HG02973 (cell line): ENCODE measurements at regions not wholly inside any gene's neighbourhood (a gene's known extent, or its start where the extent isn't known, plus 50 kb on each side); places are given as distances from the start of the nearest gene placed in this dataset.
"Not testable (repeated sequence)": the region's sequence is repeated elsewhere in the genome, so short reads cannot be mapped to it uniquely, and the experiment has no call there.

ENCODE experiments used
- ATAC-seq: cut with Tn5 transposase; IDR thresholded peaks from one replicate; pipeline ENCODE4 v1.9.1; 2021; ENCODE audit warnings: moderate library complexity; ENCODE audit not compliant: unreplicated experiment

DNA sequence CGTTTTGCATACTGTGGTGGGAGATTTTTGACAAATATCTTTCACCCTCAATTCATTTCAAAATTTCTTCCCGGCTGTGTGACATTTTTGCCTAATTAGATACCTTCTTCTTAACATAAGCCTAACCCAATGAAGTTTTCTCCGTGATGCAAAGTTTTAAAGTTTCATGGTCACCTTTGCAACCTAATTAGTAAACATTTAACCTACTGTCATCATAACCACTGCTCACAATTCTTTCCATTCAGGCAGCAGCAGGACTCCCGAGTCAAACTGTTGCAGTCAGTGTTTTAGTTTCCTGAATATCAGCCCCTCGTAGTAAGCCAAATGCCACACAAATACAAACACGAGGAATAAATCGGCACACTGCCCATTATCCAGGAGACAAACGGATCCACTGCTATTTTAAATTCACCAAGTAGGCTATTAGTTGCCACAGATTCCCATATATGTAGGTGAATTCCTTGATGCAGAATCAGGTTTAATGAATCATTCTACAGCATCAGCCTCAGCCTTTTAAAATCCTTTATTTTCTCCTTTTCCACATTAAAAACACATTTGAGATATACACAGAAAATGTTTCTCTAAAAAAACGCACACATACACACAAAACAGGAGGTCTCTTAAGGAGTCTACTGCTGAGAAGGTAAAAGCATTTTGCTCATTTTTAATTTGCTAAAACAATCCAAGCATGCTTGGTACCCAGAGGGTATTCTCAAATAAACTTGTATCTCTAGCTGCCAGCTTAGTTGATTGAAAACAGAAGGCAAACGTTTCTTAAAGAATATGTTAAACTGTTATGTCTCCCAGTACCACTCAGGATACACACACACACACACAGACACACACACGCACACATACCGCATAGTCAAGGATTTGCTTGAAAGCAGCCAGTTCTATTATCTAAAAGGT is 106.5 kb upstream of the KCTD1 start:
- ATAC-seq, result no peak

DNA sequence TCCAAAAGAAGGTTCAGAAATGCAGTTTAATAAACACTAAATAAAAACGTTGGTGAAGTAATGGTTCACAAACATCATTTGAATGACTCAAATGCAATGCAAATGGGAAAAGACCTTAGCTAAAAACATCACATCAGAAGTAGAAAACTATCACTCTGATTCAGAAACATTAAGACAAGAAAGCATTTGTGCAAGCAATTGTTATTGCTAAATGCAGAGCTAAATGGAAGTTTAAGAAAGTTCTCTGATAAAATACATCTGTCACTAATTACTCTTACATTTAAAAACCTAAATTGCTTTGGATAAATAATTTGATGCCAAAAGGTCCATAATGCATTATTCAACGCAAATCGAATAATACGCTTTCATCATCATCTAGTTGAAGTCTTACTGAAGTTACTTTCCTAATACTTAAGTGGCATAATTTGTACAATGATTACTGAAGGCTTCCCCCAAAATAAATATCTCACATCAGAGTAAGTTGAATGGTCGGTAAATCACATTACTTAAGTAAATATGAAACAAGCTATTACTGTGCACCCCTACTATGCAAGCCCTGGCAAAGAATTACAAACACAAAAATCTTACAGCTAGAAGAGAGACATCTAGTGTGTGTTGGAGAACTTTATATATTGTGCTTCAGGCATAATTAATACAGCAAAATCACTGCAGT is 105.7 kb upstream of the KCTD1 start:
- ATAC-seq, result no peak

DNA sequence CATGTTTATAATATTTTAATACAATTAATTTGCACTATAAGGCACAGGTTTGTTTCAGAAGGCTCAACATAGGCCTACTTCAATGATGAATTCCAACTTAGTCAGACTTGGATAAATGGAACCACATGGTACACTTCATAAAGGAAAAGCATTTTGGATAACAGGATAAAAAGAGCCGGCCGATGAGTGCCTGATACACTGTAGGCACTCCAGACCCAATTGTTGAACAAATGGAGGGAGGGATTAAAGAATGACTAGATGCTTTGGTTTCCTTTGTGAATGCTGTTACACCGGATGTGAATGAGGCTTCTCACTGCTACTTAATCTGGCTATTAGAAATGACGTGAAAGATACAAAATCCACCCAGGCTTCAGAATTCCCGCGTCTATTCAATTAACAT is 104.1 kb upstream of the KCTD1 start:
- no peak for ATAC-seq

DNA sequence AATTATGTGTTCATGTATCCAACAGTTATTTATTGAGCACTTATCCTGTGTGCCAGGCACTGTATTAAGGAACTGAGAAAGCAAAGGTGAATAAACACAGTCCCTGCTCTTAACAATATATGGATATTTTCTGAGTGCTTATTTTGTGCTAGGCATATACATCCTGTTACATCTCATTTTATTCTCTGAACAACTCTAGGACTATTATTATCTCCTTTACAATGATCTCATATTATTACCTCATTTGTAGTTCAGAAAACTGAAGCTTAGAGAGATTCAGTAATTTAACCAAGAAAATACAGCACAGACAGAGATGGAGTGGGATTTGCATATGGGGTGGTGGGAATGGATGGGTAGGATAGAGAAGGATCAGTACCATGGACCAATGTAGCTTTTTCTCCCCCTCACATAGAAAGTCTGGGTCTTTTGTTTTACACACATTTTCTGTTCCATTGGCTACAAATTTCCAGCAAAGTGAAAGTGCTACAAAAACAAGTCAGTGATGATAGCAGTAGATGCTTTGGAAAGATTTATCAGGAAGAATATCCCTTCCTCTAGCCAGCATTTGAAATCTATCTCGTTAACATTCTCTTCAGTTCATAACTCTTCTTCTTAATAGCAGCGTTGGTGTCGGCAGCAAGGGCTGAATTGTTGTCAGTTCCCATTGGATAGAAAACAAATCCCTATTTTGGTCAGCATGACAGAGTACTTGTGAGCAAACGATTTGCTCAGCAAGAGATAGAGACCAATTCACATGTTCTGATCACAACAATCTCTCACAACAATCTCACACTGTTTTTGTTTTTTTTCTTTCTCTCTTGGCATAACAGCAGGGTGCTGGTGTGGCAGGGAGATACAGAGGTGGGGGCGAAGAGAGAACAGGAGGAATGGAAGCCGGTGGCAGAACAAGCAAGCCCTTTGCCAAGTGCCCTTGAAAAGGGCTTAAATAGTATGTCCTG is 102.2 kb upstream of the KCTD1 start:
- ATAC-seq, result no peak

DNA sequence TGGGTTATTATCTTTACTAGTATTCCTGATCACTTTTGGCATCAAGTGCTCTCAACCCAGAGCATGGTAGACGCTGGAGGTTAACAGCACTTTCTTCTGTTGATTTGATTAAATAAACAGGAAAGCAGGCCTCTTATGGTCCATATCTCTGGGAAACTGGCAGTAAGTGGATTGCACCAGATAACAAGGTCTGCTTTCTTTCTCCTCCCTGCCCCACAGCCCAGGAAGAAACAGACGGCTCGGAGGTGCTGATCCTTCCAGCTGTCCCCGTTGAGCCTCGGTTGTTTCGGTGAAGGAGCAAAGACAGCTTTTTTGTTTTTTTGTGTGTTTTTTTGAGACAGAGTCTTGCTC is 100.8 kb upstream of the KCTD1 start:
- no peak for ATAC-seq

DNA sequence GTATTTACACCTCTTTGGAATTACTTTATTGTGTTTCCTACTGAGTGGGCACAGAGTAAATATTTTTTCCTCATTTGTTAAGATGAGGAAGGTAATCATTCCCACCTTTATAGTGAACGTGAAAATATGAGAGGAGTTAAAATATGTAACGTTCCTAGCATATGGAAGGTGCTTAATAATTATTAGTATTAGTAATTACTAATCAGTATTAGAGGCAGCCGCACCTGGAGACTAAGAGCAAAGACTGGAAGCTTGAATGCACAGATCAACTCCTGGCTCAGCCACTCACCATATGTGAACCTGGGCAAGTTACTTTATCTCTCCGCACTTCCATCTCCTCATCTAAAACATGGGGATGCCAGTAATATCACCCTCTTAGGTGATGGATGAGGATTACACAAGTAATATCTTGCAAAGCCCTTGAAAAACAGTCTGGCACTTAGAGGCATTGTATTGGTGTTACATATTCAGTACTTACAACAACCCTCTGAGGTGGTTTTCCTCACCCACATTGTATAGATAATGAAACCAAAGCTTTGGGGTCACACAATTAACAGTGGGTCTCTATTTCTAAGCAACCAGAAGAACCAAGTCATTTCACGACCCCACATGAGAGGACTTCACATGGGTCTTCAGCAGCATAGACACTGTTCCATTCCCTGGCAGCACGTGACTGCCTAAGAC is 100.3 kb upstream of the KCTD1 start:
- ATAC-seq, result no peak

DNA sequence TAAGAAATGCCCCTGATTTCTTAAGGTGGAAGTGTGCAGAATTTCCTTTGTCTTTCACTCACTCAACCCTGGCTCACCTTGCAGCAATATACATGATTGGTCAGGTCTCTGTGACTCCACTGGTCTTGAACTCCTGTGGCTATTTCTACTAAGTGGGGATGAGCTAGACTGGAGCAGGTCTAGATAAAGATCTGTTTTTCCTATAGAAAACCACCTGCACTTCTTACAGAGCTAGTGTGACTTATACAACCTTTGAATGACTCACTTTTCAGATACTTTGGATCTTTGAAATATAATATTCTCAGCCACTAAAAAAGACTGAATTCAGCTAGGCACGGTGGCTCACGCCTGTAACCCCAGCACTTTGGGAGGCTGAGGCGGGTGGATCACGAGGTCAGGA is 98.5 kb upstream of the KCTD1 start:
- ATAC-seq, result no peak

DNA sequence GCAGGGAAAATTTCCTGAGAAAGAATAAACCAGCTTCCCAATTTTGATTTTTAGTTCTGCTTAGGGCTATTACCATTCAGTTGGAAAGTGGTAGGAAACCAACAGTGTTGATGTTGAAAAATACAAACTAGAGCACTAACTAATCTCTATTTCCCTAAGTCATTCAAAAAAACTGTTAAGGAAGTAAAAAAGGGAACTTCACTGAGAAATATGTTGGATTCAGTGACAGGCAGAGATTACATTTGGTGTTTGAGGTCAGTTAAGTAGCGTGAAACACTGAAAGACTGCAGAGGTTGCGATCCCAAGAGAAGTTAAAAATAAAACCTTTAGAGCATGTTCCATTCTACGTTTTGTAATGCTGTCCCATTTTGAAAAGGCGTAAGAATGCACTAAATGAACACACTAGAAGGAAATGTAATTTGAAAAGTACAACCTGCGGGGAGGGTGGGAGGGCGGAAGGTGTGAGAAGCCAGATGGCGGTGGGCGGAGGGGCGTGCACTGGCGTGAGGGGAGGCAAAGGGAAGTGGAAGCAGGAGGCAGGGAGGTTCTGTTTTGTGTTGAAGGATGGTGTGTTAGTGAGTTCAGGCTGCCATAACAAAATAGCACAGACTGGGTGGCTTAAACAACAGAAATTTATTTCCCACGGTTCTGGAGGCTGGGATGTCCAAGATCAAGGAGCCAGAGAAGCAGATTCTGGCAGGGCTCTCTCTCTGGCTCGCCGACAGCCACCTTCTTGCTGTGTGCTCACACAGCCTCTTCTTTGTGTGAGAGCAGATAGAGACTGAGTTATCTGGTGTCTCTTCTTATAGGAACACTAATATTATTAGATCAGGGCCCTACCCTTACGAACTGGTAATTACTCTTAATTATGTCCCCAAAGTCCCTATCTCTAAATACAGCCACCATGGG is 94.3 kb upstream of the KCTD1 start:
- no peak for ATAC-seq

DNA sequence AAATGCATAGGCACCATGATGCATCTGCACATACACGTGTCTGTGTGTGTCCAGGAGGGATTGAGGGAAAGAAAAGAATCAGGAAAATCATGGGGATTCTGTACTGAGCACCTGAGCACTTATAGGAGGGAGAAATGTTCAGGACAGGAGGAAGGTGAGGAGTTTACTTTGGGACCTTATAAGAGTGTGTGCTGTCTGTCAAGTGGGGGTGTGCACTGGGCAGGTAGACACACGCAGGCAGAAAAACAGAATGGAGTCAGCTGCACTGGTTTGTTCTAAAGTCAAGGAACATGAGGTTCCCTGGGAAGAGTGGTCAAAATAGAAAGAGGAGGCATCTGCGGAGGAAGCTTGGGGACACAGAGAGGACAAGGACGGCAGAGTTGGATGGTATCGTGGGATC is 92.2 kb upstream of the KCTD1 start:
- ATAC-seq, result no peak

DNA sequence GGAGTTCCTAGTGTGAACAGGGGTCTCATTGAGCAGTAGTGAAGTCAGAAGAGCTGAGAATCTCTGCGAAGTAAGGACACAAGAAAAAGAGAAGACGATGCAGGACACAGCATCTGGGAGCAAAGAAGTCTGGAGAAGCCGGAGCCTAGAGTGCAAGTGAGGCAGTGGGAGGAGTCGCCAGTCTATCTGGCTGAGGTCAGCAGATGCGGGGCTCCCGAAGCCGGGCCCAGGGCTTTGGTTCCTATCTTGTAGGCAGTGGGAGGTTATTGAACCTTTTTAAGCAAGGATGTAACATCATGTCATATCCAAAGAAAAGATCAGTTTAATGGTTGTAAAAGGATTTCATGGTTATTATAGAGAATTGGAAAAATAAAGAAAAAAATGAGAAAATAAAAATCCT is 90.8 kb upstream of the KCTD1 start:
- no peak for ATAC-seq

DNA sequence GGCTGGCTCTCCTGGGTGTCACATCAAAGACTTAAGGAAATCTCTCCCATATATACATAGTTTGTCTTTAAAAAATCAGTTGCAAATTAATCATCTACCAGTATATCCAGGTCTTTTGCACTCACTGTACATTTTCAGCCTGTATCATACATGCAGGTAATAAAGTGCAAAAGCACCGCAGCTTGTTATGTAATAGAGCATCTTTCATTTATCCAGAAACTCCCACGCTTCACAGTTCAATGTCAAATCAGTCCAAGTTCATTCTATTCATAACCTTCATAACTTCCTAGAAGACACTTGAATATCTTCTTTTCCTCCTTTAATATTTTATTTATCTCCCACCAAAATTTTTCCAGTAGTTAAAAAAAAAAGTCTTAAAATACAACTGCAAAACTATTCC is 89.6 kb upstream of the KCTD1 start:
- no peak for ATAC-seq

DNA sequence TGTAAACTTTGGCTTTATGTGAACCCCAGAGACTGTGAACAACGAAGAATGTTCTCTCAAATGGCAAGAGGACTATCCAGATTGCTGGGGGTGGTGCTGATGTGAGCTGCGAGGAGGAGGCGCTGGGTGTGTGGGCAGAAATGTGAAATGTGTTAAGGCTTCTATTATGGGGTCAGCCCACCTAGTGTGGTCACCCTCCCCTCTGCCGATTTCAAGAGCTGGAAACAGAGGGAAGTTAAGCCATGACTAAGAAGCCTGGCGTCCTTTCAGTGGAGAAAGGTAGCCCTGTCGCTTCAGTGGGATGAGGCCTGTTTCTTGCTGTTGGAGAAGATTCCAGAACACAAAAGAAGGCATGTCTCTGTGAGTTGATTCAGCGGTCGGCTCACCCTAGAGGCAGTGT is 89.0 kb upstream of the KCTD1 start:
- ATAC-seq, result no peak

DNA sequence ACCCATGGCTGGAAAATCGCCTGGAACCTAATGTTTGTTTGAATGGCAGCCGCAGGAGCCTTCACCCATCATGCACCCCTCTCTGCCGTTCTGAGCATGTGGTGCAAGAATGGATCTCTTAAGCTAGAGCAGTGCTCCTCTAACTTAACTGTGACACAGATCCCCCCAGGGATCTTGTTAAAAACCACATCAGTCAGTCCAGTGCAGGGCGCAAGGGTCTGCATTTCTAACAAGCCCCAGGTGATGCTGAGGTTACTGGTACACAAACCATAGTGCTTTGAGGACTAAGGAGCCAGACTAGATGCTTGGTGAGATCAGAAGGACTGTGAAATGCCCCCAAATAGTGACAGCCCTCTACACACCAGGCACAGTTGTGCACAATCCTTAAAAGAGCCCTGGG is 87.1 kb upstream of the KCTD1 start:
- ATAC-seq, result no peak

DNA sequence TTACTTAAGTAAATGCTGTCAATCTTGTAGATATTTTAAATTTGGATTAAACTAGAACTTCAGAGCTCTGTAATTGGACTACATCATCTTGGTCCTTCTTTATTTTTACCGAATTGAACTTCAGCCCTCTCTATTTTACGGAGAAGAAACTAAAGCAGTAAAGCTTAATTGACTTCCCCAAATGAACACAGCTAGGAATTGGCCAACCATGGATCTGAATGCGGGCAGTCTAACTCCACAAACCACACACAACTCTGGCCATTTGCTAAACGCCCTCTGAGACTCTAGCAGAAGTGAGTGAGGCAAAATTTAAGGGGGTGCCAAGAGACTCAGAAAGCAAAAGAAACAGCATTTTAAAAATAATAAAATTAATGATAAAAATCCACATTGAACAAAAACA is 86.3 kb upstream of the KCTD1 start:
- no peak for ATAC-seq

DNA sequence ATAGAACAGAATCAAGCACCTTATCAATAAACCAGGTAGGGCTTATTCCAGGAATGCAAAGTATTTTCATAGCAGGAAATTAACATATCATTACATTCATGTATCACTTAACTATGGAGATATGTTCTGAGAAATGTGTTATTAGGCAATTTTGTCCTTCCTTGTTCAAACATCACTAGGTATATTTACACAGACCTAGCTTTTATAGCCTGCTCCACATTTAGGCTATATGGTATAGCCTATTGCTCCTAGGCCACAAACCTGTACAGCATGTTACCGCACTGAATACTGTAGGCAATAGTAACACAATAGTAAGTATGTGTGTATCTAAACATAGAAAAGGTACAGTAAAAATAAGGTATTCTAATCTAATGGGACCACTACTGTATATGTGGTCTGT is 82.8 kb upstream of the KCTD1 start:
- no peak for ATAC-seq

DNA sequence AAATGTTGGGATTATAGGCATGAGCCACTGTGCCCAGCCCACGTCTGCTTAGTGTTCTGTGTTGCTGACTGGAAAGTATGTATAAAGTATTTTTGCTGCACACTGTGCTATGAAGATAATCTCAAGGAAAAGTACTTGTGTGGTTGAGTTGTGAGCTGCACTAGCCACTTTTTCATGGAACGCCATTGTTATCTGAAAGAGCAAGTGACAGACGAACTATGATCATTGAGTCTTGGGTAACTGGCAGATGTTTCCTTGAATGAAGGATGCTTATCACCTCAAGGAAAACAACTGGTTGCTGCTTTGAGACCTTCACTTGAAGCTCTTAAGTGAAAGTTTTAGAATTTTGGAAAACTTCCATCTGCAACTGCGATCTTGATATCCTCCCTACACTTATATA is 82.2 kb upstream of the KCTD1 start:
- no peak for ATAC-seq

DNA sequence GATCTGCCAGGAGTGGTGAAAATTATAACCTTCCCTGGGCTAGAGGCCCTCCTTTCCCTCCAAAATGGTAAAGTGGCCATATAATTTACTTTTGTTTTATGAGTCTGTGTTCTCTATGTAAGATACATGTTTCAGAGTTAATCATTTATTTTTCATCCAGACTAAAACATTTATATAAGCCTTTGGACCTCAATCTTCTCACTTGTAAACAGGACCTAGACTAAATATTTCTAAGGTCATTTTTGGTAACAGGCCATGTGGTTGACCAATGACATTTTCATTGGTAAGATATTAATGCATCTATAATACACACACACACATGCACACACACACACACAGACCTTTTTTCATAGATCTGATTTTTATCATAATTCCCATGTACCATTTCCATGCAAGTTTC is 79.7 kb upstream of the KCTD1 start:
- ATAC-seq, result no peak

DNA sequence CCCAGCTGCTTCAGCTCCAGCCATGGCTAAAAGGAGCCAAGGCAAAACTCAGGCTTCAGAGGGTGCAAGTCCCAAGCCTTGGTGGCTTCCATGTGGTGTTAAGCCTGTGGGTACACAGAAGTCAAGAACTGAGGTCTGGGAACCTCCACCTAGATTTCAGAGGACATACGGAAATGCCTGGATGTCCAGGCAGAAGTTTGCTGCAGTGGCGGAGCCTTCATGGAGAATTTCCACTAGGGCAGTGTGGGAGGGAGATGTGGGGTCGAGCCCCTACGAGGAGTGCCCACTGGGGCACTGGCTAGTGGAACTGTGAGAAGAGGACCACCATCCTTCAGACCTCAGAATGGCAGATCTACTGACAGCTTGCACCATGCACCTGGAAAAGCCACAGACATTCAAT is 76.1 kb upstream of the KCTD1 start:
- ATAC-seq, result no peak

DNA sequence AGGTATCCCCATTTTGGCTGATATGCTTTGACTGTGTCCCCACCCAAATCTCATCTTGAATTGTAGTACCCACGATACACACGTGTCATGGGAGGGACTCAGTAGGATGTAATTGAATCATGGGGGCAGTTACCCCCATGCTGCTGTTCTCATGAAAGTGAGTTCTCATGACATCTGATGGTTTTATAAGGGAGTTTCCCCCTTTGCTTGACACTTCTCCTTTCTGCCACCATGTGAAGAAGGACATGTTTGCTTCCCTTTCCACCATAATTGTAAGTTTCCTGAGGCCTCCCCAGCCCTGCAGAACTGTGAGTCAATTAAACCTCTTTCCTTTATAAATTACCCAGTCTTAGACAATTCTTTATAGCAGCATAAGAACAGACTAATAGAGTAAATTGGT is 75.0 kb upstream of the KCTD1 start:
- not testable (repeated sequence) for ATAC-seq
